Panc1 (cell line): ENCODE measurements at regions not wholly inside any gene's neighbourhood (a gene's known extent, or its start where the extent isn't known, plus 50 kb on each side); places are given as distances from the start of the nearest gene placed in this dataset.

Experiments
- ATAC-seq: fragments of 200-7000 bp; cut with Tn5 transposase; 2 replicates; pipeline ENCODE4 v1.9.1; 2020; ENCODE audit warnings: mild to moderate bottlenecking, moderate library complexity
- BruUV-seq: library from RNA; stranded (reverse); fragments of 400-500 nt; replicated peaks from 2 replicates; lab custom pipeline; 2021; lab: Mats Ljungman, UMichigan
- CTCF ChIA-PET: fragments of 300-600 bp; sonication (Branson Sonifier 250); formaldehyde crosslinking; loops from one replicate; lab custom pipeline; 2022; ENCODE audit warnings: antibody characterized with exemption; lab: Charles Lee
- POLR2A ChIA-PET: fragments of 300-600 bp; sonication (Branson Sonifier 250); formaldehyde crosslinking; loops from one replicate; lab custom pipeline; 2022; ENCODE audit warnings: antibody characterized with exemption; lab: Charles Lee
- DNase-seq: peaks from one replicate; pipeline ENCODE4 v3.0.0-alpha.2; 2010; ENCODE audit warnings: low read depth, low spot score
- H3K27ac ChIP-seq: 2 replicates; pipeline ENCODE4 v1.5.1; 2011; ENCODE audit warnings: mild to moderate bottlenecking, low read length, inconsistent platforms
- H3K27me3 ChIP-seq: fragments of 200-500 bp; sonication (Bioruptor generic); 2 replicates; pipeline ENCODE4 v1.6.0; 2014; ENCODE audit warnings: low read length, inconsistent platforms; ENCODE audit not compliant: control insufficient read depth, insufficient read depth
- H3K36me3 ChIP-seq: fragments of 200-500 bp; sonication (Bioruptor generic); 2 replicates; pipeline ENCODE4 v1.5.1; 2014; ENCODE audit warnings: inconsistent platforms, mild to moderate bottlenecking, low read length, moderate library complexity; ENCODE audit not compliant: control insufficient read depth, insufficient read depth
- H3K4me1 ChIP-seq: 2 replicates; pipeline ENCODE4 v1.5.1; 2011; ENCODE audit warnings: inconsistent platforms, mild to moderate bottlenecking, low read length, moderate library complexity; ENCODE audit not compliant: control insufficient read depth, insufficient read depth
- H3K4me3 ChIP-seq, 2 experiments: 2 replicates each; pipeline ENCODE4 v1.5.1; 2011 to 2012; ENCODE audit warnings: low read depth in 2 of 2, low read length in 2 of 2, mild to moderate bottlenecking in 2 of 2, inconsistent platforms in 1 of 2, moderate library complexity in 1 of 2
- H3K9me3 ChIP-seq: fragments of 200-500 bp; sonication (Bioruptor generic); 2 replicates; pipeline ENCODE4 v1.5.1; 2014; ENCODE audit warnings: low read depth, mild to moderate bottlenecking, inconsistent platforms, low read length, moderate library complexity; ENCODE audit not compliant: control insufficient read depth, insufficient read depth
- POLR2AphosphoS5 ChIP-seq: IDR thresholded peaks from 2 replicates; pipeline ENCODE4 v1.6.1; 2012; ENCODE audit warnings: mild to moderate bottlenecking, low read depth, low read length, moderate library complexity
- REST ChIP-seq, 2 experiments: IDR thresholded peaks; 2 replicates each; pipeline ENCODE4 v1.6.1; 2011 to 2012; ENCODE audit warnings: low read depth in 2 of 2, control low read depth in 1 of 2, low read length in 1 of 2, mild to moderate bottlenecking in 1 of 2, moderate library complexity in 1 of 2; ENCODE audit not compliant: insufficient read depth in 1 of 2
- SIN3A ChIP-seq: IDR thresholded peaks from 2 replicates; pipeline ENCODE4 v1.6.1; 2012; ENCODE audit warnings: low read depth, mild to moderate bottlenecking, low read length, moderate library complexity, borderline replicate concordance; ENCODE audit not compliant: insufficient read depth
- TCF7L2 ChIP-seq: IDR thresholded peaks from 2 replicates; pipeline ENCODE4 v1.6.1; 2011; ENCODE audit warnings: mild to moderate bottlenecking, low read depth, low read length, inconsistent platforms
- in situ Hi-C: cut with HindIII; loops from 2 replicates; pipeline ENCODE4 v1.10.0; 2016; ENCODE audit warnings: low sequenced_read_pairs, low pct_unique_long_range_greater_than_20kb
- intact Hi-C: fragments of 100-400 bp; cut with micrococcal nuclease; formaldehyde crosslinking; loops from one replicate; pipeline ENCODE4 v1.10.0; 2022; ENCODE audit not compliant: unreplicated experiment
- TF ChIP-seq, protein P1 (sequence below): fragments of 450-650 bp; IDR thresholded peaks from 2 replicates; pipeline ENCODE4 v1.5.1; 2017; ENCODE audit warnings: mild to moderate bottlenecking

GRCh38 chr5:15026011-15026893 lies 154.7 kb upstream of the ANKH start:
- in situ Hi-C loops (no loop called here), intact Hi-C loops (no loop called here)
- Histone ChIP-seq H3K27ac (no peak overlapping the region), H3K4me3 (no peak overlapping the region), H3K9me3 (no peaks in the 10 kb centered on the region), H3K36me3 (no peaks in the 10 kb centered on the region), H3K4me1 (no peaks in the 10 kb centered on the region), H3K27me3 (peaks cover 5% of the 10 kb centered on the region)
- ATAC-seq (no peak), DNase-seq (no peak)
- no TSS peak for BruUV-seq
- ChIA-PET CTCF (no interaction called here), POLR2A (no interaction called here)
- TF ChIP-seq SIN3A (no peak), REST (IDR thresholded peaks at IDR 0.05; ENCODE audit: insufficient read depth in 1 of 2, low read depth in 2 of 2, low read length in 1 of 2) (no peak), POLR2AphosphoS5 (no peak), TCF7L2 (no peak)
- TF ChIP-seq, protein P1, sequence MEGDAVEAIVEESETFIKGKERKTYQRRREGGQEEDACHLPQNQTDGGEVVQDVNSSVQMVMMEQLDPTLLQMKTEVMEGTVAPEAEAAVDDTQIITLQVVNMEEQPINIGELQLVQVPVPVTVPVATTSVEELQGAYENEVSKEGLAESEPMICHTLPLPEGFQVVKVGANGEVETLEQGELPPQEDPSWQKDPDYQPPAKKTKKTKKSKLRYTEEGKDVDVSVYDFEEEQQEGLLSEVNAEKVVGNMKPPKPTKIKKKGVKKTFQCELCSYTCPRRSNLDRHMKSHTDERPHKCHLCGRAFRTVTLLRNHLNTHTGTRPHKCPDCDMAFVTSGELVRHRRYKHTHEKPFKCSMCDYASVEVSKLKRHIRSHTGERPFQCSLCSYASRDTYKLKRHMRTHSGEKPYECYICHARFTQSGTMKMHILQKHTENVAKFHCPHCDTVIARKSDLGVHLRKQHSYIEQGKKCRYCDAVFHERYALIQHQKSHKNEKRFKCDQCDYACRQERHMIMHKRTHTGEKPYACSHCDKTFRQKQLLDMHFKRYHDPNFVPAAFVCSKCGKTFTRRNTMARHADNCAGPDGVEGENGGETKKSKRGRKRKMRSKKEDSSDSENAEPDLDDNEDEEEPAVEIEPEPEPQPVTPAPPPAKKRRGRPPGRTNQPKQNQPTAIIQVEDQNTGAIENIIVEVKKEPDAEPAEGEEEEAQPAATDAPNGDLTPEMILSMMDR, result no peak

GRCh38 chr5:15023846-15024245 lies 152.3 kb upstream of the ANKH start:
- no peak overlapping the region for H3K4me3 ChIP-seq
- H3K27ac ChIP-seq, result no peak overlapping the region
- POLR2A ChIA-PET, result no interaction called here
- CTCF ChIA-PET, result no interaction called here
- BruUV-seq, result no TSS peak
- H3K27me3 ChIP-seq, result peaks cover 3% of the 10 kb centered on the region; the same call in 1 of the 2 replicates
- in situ Hi-C loops, result no loop called here
- DNase-seq (no peak), ATAC-seq (no peak)
- no peaks in the 10 kb centered on the region for H3K36me3 ChIP-seq
- intact Hi-C loops, result no loop called here
- no peaks in the 10 kb centered on the region for H3K9me3 ChIP-seq
- H3K4me1 ChIP-seq, result no peaks in the 10 kb centered on the region
- TF ChIP-seq TCF7L2, result no peak
- no peak for TF ChIP-seq REST (IDR thresholded peaks at IDR 0.05; ENCODE audit: insufficient read depth in 1 of 2, low read depth in 2 of 2, low read length in 1 of 2)
- no peak for TF ChIP-seq SIN3A
- no peak for TF ChIP-seq POLR2AphosphoS5
- TF ChIP-seq, protein P1, result no peak
